Left lung (tissue), 4 donors: ENCODE measurements at regions not wholly inside any gene's neighbourhood (a gene's known extent, or its start where the extent isn't known, plus 50 kb on each side); places are given as distances from the start of the nearest gene placed in this dataset.

Experiments
- ATAC-seq: fragments of 200-7000 bp; cut with Tn5 transposase; one replicate; pipeline ENCODE4 v1.9.1; 2020; ENCODE audit warnings: moderate library complexity
- DNase-seq, 4 donors: peaks; one replicate each; pipeline ENCODE4 v3.0.0-alpha.2; 2013 to 2020
- H3K27ac ChIP-seq, 2 donors: fragments of 200-600 bp; sonication (generic) in 1 of 2; one replicate each; pipeline versions ENCODE4 v1.5.0 to v1.8.0; 2020 to 2021
- H3K27me3 ChIP-seq, 2 donors: fragments of 200-600 bp; sonication (generic) in 1 of 2; one replicate each; pipeline versions ENCODE4 v1.5.0 to v1.8.0; 2020 to 2021
- H3K36me3 ChIP-seq, 2 donors: fragments of 200-600 bp; sonication (generic) in 1 of 2; one replicate each; pipeline versions ENCODE4 v1.5.0 to v1.8.0; 2020 to 2021
- H3K4me1 ChIP-seq, 2 donors: fragments of 200-600 bp; one replicate each; pipeline ENCODE4 v1.8.0; 2021
- H3K4me3 ChIP-seq, 2 donors: fragments of 200-600 bp; sonication (generic) in 1 of 2; one replicate each; pipeline versions ENCODE4 v1.5.0 to v1.8.0; 2020 to 2021; ENCODE audit warnings: mild to moderate bottlenecking in 1 of 2
- H3K9me3 ChIP-seq, 2 donors: fragments of 200-600 bp; sonication (generic) in 1 of 2; one replicate each; pipeline versions ENCODE4 v1.5.0 to v1.8.0; 2020 to 2021
- intact Hi-C, 2 donors: fragments of 100-400 bp; cut with DNase I; formaldehyde crosslinking; loops; one replicate each; pipeline versions ENCODE4 v1.11.2 to v1.14.2; 2022
- TF ChIP-seq, protein P1 (sequence below), 2 donors: fragments of 200-600 bp; sonication (generic) in 1 of 2; IDR thresholded peaks; one replicate each; pipeline versions ENCODE4 v1.5.0 to v1.8.0; 2021; ENCODE audit warnings: antibody characterized with exemption in 2 of 2
- donor health status: DM: no; HTN: yes; CAD: no.
- donor health status: DM: no; HTN: no; CAD: no.

- H3K4me1 ChIP-seq = peaks cover 0 to 16% of the 10 kb centered on the region in 2 donors
- H3K4me3 ChIP-seq = peak overlapping the region; percentile 50 to 53
- peaks cover 18 to 49% of the 10 kb centered on the region in 2 donors for H3K27me3 ChIP-seq
- ATAC-seq = peak; percentile 99
- H3K27ac ChIP-seq = no peak overlapping the region
- peak; percentile 65 to 93 (median 77) for DNase-seq
- H3K9me3 ChIP-seq = no peaks in the 10 kb centered on the region
- TF ChIP-seq, protein P1, sequence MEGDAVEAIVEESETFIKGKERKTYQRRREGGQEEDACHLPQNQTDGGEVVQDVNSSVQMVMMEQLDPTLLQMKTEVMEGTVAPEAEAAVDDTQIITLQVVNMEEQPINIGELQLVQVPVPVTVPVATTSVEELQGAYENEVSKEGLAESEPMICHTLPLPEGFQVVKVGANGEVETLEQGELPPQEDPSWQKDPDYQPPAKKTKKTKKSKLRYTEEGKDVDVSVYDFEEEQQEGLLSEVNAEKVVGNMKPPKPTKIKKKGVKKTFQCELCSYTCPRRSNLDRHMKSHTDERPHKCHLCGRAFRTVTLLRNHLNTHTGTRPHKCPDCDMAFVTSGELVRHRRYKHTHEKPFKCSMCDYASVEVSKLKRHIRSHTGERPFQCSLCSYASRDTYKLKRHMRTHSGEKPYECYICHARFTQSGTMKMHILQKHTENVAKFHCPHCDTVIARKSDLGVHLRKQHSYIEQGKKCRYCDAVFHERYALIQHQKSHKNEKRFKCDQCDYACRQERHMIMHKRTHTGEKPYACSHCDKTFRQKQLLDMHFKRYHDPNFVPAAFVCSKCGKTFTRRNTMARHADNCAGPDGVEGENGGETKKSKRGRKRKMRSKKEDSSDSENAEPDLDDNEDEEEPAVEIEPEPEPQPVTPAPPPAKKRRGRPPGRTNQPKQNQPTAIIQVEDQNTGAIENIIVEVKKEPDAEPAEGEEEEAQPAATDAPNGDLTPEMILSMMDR (IDR thresholded peaks at IDR 0.05) = peak; percentile 16 to 32
- H3K36me3 ChIP-seq = no peaks in the 10 kb centered on the region
- intact Hi-C loops = no loop called here
These were observed 259.5 kb upstream of the E2F7 start for GRCh38 chr12:77324763-77325468.

GRCh38 chr12:77324416-77324762 is 259.0 kb upstream of the E2F7 start:
- Histone ChIP-seq H3K27me3 (peaks cover 18 to 49% of the 10 kb centered on the region in 2 donors), H3K36me3 (no peaks in the 10 kb centered on the region), H3K4me1 (peaks cover 0 to 16% of the 10 kb centered on the region in 2 donors), H3K9me3 (no peaks in the 10 kb centered on the region), H3K27ac (no peak overlapping the region), H3K4me3 (peak overlapping the region; percentile 50 to 53)
- DNase-seq (no peak), ATAC-seq (no peak)
- intact Hi-C loops = no loop called here
- TF ChIP-seq, protein P1 (IDR thresholded peaks at IDR 0.05) = no peak

DNA sequence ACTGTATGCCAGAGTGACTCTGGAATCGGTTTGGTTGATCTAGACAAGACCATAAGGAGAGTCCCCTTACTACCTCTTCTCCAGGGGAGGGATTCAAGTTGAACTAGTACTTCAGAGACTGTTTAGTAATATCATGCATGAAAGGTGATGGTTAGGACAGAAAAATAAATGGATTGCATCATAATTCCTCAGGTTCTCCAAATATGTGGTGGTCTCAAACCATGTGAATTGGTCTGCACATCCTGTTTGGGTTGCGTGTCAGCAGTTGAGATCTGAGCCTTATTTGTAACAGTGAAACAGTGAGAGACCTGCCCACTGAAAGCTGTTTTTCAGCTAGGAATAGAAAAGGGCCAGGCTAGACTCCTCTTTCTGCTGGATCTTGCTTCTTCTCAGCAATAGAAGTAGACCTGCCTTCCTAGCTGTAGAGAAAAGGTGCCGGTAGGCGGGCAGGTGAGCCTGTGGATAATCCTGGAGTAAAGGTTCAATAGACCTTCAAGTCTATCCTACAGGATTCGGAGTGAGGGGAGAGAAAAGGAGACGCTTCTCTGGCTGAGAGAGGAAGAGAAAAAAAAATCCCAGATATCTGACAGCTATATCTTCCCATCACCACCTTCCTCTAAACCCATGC is 258.5 kb upstream of the E2F7 start:
- ATAC-seq (no peak), DNase-seq (no peak)
- intact Hi-C loops = no loop called here
- TF ChIP-seq, protein P1 (IDR thresholded peaks at IDR 0.05) = no peak
- Histone ChIP-seq H3K27me3 (peaks cover 18 to 49% of the 10 kb centered on the region in 2 donors), H3K4me3 (no peak overlapping the region), H3K4me1 (peaks cover 0 to 16% of the 10 kb centered on the region in 2 donors), H3K27ac (no peak overlapping the region), H3K9me3 (no peaks in the 10 kb centered on the region), H3K36me3 (no peaks in the 10 kb centered on the region)

DNA sequence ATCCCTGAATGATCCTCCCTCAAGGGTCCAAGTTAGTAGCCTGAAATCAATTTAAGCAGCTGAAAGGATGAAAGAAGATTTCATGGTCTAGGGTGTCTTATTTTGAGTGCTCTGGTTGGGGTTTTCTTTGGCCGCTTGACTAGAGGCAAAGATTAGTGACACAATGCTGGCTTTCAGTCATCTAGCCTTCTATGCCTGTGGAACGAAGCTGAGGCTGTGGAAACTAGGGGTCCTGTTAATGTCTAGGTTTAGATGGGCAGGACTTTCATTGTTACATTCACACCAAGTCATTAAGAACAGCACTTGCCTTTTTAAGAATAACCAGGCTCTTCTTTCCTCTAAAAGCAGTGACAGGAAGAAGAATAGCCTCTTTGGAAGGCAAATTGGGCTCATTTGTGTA is 253.8 kb upstream of the E2F7 start:
- ATAC-seq = no peak
- no peak for DNase-seq
- Histone ChIP-seq H3K27me3 (peaks cover 0 to 11% of the 10 kb centered on the region in 2 donors), H3K27ac (no peak overlapping the region), H3K36me3 (no peaks in the 10 kb centered on the region), H3K9me3 (no peaks in the 10 kb centered on the region), H3K4me3 (no peak overlapping the region), H3K4me1 (no peaks in the 10 kb centered on the region)
- intact Hi-C loops = no loop called here
- TF ChIP-seq, protein P1 (IDR thresholded peaks at IDR 0.05) = no peak

DNA sequence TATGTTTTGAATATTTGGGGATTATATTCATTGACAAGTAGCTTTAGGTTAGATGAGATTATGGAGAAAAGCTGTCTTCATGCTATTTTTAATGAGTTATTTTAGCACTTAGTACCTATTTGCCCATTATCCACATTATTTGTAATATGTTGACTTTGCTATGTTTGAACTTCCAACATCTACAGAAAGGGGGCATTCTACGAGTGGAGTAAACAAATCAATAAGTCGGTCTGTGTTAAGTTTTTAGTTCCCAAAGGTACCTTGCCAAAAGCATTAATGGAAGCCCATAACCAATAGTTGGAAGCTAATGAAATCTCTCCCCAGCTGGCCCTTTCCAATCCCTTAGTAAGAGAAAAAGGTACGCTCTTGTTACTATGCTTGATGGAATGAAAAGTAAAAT is 250.0 kb upstream of the E2F7 start:
- no peaks in the 10 kb centered on the region for H3K27me3 ChIP-seq
- ATAC-seq = no peak
- no peak overlapping the region for H3K4me3 ChIP-seq

More for the DNA sequence above, 250.0 kb upstream of the E2F7 start:
- H3K36me3 ChIP-seq = no peaks in the 10 kb centered on the region
- DNase-seq = no peak
- intact Hi-C loops = no loop called here
- H3K9me3 ChIP-seq = no peaks in the 10 kb centered on the region
- TF ChIP-seq, protein P1 (IDR thresholded peaks at IDR 0.05) = no peak
- no peak overlapping the region for H3K27ac ChIP-seq
- no peaks in the 10 kb centered on the region for H3K4me1 ChIP-seq
